ENCODE measurements at regions not wholly inside any gene's neighbourhood (a gene's known extent, or its start where the extent isn't known, plus 50 kb on each side); places are given as distances from the start of the nearest gene placed in this dataset.

DNA sequence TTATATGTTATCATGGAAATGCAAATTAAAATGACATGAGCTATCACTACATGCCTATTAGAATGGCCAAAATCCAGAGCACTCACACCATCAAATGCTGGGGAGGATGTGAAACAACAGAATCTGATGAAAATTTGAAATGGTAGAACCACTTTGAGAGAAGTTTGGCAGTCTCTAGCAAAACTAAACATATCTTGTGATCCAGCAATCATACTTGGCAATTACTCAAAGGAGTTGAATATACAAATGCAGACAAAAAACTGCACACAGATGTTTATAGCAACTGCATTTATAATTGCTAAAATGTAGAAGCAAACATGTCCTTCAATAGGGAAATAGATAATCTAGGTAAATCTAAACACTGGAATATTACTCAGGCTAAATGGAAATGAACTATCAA, 1164.9 kb downstream of the DNAJB9 start:
- no peak overlapping the region for H3K4me3 ChIP-seq (ENCODE audit: insufficient read depth, low read depth, low read length)
- no peak overlapping the region for H2BK15ac ChIP-seq (ENCODE audit: low read depth, low read length)
- H3K4me1 ChIP-seq (ENCODE audit: control insufficient read depth, insufficient read depth, low read length), result no peaks in the 10 kb centered on the region

More for the DNA sequence above, 1164.9 kb downstream of the DNAJB9 start:
- Histone ChIP-seq H3K4me2 (ENCODE audit: low read depth, low read length) (no peak overlapping the region), H3K36me3 (ENCODE audit: control insufficient read depth, insufficient read depth, low read length) (no peaks in the 10 kb centered on the region), H3K9me1 (ENCODE audit: insufficient read depth, low read length) (no peaks in the 10 kb centered on the region), H3K4ac (ENCODE audit: low read depth, low read length) (no peak overlapping the region), H3K14ac (replicated peaks; ENCODE audit: low read depth, low read length) (no peak overlapping the region), H4K5ac (ENCODE audit: low read depth, low read length) (no peak overlapping the region), H3K18ac (ENCODE audit: low read depth, low read length) (no peak overlapping the region), H4K91ac (ENCODE audit: insufficient read depth, low read depth, low read length) (no peak overlapping the region), H2AK5ac (ENCODE audit: low read depth, low read length) (no peak overlapping the region), H3K27ac (ENCODE audit: insufficient read depth, low read length) (no peak overlapping the region), H2AFZ (replicated peaks; ENCODE audit: low read length, poor library complexity) (no peak overlapping the region), H3K27me3 (ENCODE audit: control insufficient read depth, insufficient read depth, low read length) (no peaks in the 10 kb centered on the region), H2BK120ac (ENCODE audit: low read depth, low read length) (no peak overlapping the region), H4K8ac (ENCODE audit: low read depth in 2 of 2, low read length in 2 of 2) (no peak overlapping the region), H3K79me1 (ENCODE audit: low read depth in 1 of 2, low read length in 2 of 2) (no peaks in the 10 kb centered on the region), H3K9ac (ENCODE audit: low read depth, low read length) (no peak overlapping the region), H3K23ac (ENCODE audit: low read depth, low read length) (no peak overlapping the region), H3K9me3 (ENCODE audit: control insufficient read depth, insufficient read depth, low read length) (peaks cover 2% of the 10 kb centered on the region; the same call in 1 of the 2 replicates), H4K20me1 (ENCODE audit: insufficient read depth, low read length) (no peaks in the 10 kb centered on the region), H2BK20ac (ENCODE audit: low read depth, low read length) (no peak overlapping the region), H2AK9ac (replicated peaks; ENCODE audit: low read depth, low read length, poor library complexity) (no peak overlapping the region), H2BK5ac (ENCODE audit: low read depth, low read length, poor library complexity, severe bottlenecking) (no peak overlapping the region), H3K56ac (ENCODE audit: extremely low read depth, insufficient read depth, low read length) (no peak overlapping the region)
- POLR2A ChIA-PET (ENCODE audit: unreplicated experiment), result no interaction called here
- TF ChIP-seq NFE2L2 (IDR thresholded peaks at IDR 0.05; ENCODE audit: low read depth, low read length), result no peak
- TF ChIP-seq, protein P1, sequence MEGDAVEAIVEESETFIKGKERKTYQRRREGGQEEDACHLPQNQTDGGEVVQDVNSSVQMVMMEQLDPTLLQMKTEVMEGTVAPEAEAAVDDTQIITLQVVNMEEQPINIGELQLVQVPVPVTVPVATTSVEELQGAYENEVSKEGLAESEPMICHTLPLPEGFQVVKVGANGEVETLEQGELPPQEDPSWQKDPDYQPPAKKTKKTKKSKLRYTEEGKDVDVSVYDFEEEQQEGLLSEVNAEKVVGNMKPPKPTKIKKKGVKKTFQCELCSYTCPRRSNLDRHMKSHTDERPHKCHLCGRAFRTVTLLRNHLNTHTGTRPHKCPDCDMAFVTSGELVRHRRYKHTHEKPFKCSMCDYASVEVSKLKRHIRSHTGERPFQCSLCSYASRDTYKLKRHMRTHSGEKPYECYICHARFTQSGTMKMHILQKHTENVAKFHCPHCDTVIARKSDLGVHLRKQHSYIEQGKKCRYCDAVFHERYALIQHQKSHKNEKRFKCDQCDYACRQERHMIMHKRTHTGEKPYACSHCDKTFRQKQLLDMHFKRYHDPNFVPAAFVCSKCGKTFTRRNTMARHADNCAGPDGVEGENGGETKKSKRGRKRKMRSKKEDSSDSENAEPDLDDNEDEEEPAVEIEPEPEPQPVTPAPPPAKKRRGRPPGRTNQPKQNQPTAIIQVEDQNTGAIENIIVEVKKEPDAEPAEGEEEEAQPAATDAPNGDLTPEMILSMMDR (conservative IDR thresholded peaks at IDR 0.05; ENCODE audit: low read depth, low read length), result no peak
- no peak for TF ChIP-seq RCOR1 (IDR thresholded peaks at IDR 0.05; ENCODE audit: insufficient replicate concordance, low read length)
- TF ChIP-seq BHLHE40 (IDR thresholded peaks at IDR 0.05; ENCODE audit: low read depth, low read length), result no peak
- TF ChIP-seq CEBPB (IDR thresholded peaks at IDR 0.05; ENCODE audit: low read depth, low read length), result no peak
- no peak for TF ChIP-seq MXI1 (IDR thresholded peaks at IDR 0.05; ENCODE audit: borderline replicate concordance, low read depth, low read length)
- CTCF ChIA-PET, result no interaction called here
- DNase-seq, result no peak
- ATAC-seq (ENCODE audit: low read depth), result no peak
- in situ Hi-C loops (cut with MboI; ENCODE audit: low sequenced_read_pairs), result no loop called here
- dilution Hi-C loops (cut with HindIII; ENCODE audit: low sequenced_read_pairs, unreplicated experiment), result no loop called here
- intact Hi-C loops (cut with micrococcal nuclease), result no loop called here
- no TSS peak for BruUV-seq (replicated peaks)
